ENCODE measurements at regions not wholly inside any gene's neighbourhood (a gene's known extent, or its start where the extent isn't known, plus 50 kb on each side); places are given as distances from the start of the nearest gene placed in this dataset.

DNA sequence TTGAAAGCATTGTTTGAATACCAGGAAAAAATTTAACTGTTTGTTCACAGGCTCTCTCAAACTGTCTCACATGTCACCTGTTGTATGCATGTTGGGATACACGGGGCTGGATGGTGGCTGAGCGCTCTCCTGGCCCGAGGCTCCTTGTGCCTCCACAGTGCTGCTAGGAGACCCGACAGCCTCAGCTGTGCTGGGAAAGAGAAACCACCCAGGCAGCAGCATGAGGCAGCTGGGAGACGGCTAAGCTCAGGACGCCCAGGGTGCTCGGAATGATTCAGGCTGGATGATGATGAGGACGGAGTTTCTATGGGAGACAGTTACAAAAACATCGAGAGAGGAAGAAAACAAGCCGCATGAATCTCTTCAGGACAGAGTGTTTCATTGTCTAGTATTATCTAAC is 278.0 kb upstream of the CDH4 start:
- CTCF ChIA-PET: no interaction called here
- no peak for DNase-seq
- H3K27ac ChIP-seq (ENCODE audit: insufficient read depth in 1 of 2, low read depth in 1 of 2, low read length in 2 of 2, poor library complexity in 1 of 2, severe bottlenecking in 2 of 2): no peak overlapping the region
- H3K36me3 ChIP-seq (ENCODE audit: control insufficient read depth in 4 of 4, insufficient read depth in 4 of 4, low read length in 3 of 4): no peaks in the 10 kb centered on the region
- 82% methylated on average over 8 of the region's 10 CpGs for WGBS (ENCODE audit: insufficient coverage)
- no peak overlapping the region for H3K4me3 ChIP-seq (ENCODE audit: control insufficient read depth in 1 of 7, extremely low read depth in 1 of 7, insufficient read depth in 4 of 7, low read depth in 2 of 7, low read length in 6 of 7)
- peaks cover 0 to 2% (median 0%) of the 10 kb centered on the region in 5 experiments for H3K9me3 ChIP-seq (ENCODE audit: control extremely low read depth in 1 of 5, control insufficient read depth in 4 of 5, insufficient read depth in 2 of 5, low read depth in 1 of 5, low read length in 4 of 5)
- H3K27me3 ChIP-seq (replicated peaks in 2 of 5; ENCODE audit: control insufficient read depth in 4 of 5, insufficient read depth in 5 of 5, low read length in 4 of 5): peaks cover 0 to 10% (median 0%) of the 10 kb centered on the region in 5 experiments
- no peaks in the 10 kb centered on the region for H3K4me1 ChIP-seq (ENCODE audit: control extremely low read depth in 1 of 4, control insufficient read depth in 4 of 4, insufficient read depth in 4 of 4, low read length in 3 of 4)
- POLR2A ChIA-PET: no interaction called here

- H3K27me3 ChIP-seq (replicated peaks in 2 of 5; ENCODE audit: control insufficient read depth in 4 of 5, insufficient read depth in 5 of 5, low read length in 4 of 5): peaks cover 0 to 9% (median 0%) of the 10 kb centered on the region in 5 experiments
- no peak overlapping the region for H3K27ac ChIP-seq (ENCODE audit: insufficient read depth in 1 of 2, low read depth in 1 of 2, low read length in 2 of 2, poor library complexity in 1 of 2, severe bottlenecking in 2 of 2)
- ChIA-PET POLR2A (no interaction called here), CTCF (no interaction called here)
- DNase-seq: no peak
- H3K36me3 ChIP-seq (ENCODE audit: control insufficient read depth in 4 of 4, insufficient read depth in 4 of 4, low read length in 3 of 4): no peaks in the 10 kb centered on the region
- H3K4me3 ChIP-seq (ENCODE audit: control insufficient read depth in 1 of 7, extremely low read depth in 1 of 7, insufficient read depth in 4 of 7, low read depth in 2 of 7, low read length in 6 of 7): no peak overlapping the region
- peaks cover 0 to 4% (median 2%) of the 10 kb centered on the region in 5 experiments for H3K9me3 ChIP-seq (ENCODE audit: control extremely low read depth in 1 of 5, control insufficient read depth in 4 of 5, insufficient read depth in 2 of 5, low read depth in 1 of 5, low read length in 4 of 5)
- WGBS (ENCODE audit: insufficient coverage): 93% methylated on average over 7 of the region's 9 CpGs
- no peaks in the 10 kb centered on the region for H3K4me1 ChIP-seq (ENCODE audit: control extremely low read depth in 1 of 4, control insufficient read depth in 4 of 4, insufficient read depth in 4 of 4, low read length in 3 of 4)
Measured at GRCh38 chr20:60974441-60974945, 277.6 kb upstream of the CDH4 start.

DNA sequence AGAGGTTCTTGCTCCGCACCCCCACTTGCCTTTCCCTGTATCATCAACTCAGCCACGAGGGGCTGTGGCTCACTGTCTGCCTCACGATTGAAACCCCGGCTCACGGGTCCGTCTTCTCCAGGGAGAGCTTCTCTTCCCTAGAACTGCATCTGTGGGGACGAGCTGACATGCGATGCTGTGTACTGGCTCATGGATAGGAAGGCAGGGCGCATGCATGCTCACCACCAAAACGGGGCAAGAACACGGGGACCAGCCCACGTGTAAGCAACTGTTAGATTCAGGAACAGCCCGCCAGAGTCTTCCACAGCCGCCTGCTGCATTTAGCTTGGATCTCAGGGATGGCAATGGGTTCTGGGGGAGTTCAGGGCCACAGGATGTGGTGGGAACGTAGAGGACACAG is 275.9 kb upstream of the CDH4 start:
- no peak overlapping the region for H3K4me3 ChIP-seq (ENCODE audit: control insufficient read depth in 1 of 7, extremely low read depth in 1 of 7, insufficient read depth in 4 of 7, low read depth in 2 of 7, low read length in 6 of 7)
- 89% methylated on average over 15 of the region's 15 CpGs for WGBS (ENCODE audit: insufficient coverage)
- ChIA-PET CTCF (no interaction called here), POLR2A (no interaction called here)
- H3K36me3 ChIP-seq (ENCODE audit: control insufficient read depth in 4 of 4, insufficient read depth in 4 of 4, low read length in 3 of 4): no peaks in the 10 kb centered on the region
- no peak for DNase-seq
- no peak overlapping the region for H3K27ac ChIP-seq (ENCODE audit: insufficient read depth in 1 of 2, low read depth in 1 of 2, low read length in 2 of 2, poor library complexity in 1 of 2, severe bottlenecking in 2 of 2)
- H3K4me1 ChIP-seq (ENCODE audit: control extremely low read depth in 1 of 4, control insufficient read depth in 4 of 4, insufficient read depth in 4 of 4, low read length in 3 of 4): no peaks in the 10 kb centered on the region
- peaks cover 0 to 6% (median 0%) of the 10 kb centered on the region in 5 experiments for H3K27me3 ChIP-seq (replicated peaks in 2 of 5; ENCODE audit: control insufficient read depth in 4 of 5, insufficient read depth in 5 of 5, low read length in 4 of 5)
- peaks cover 0 to 8% (median 2%) of the 10 kb centered on the region in 5 experiments for H3K9me3 ChIP-seq (ENCODE audit: control extremely low read depth in 1 of 5, control insufficient read depth in 4 of 5, insufficient read depth in 2 of 5, low read depth in 1 of 5, low read length in 4 of 5)

DNA sequence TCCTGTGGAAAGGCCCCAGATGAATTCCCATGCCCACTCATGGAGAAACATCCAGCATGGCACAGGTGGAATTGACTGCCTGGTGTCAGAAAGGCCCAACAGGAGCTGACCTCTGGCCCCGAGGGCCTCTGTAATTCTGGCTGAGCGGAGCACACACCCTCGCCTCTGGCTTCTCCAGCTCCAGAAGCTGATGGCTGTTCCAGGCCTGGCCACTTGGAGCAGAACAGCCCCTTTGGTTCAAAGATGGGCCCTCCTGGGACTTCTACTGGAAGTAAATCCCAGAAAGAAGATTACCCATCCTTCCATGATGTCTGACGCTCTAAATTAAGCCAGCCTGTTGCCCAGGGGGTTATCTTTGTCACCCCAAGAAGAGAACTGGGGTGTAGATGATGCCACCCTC is 275.1 kb upstream of the CDH4 start:
- POLR2A ChIA-PET: no interaction called here
- H3K9me3 ChIP-seq (ENCODE audit: control extremely low read depth in 1 of 5, control insufficient read depth in 4 of 5, insufficient read depth in 2 of 5, low read depth in 1 of 5, low read length in 4 of 5): peaks cover 0 to 8% (median 2%) of the 10 kb centered on the region in 5 experiments
- CTCF ChIA-PET: no interaction called here
- H3K36me3 ChIP-seq (ENCODE audit: control insufficient read depth in 4 of 4, insufficient read depth in 4 of 4, low read length in 3 of 4): no peaks in the 10 kb centered on the region
- H3K27me3 ChIP-seq (replicated peaks in 2 of 5; ENCODE audit: control insufficient read depth in 4 of 5, insufficient read depth in 5 of 5, low read length in 4 of 5): peaks cover 0 to 6% (median 0%) of the 10 kb centered on the region in 5 experiments
- no peaks in the 10 kb centered on the region for H3K4me1 ChIP-seq (ENCODE audit: control extremely low read depth in 1 of 4, control insufficient read depth in 4 of 4, insufficient read depth in 4 of 4, low read length in 3 of 4)
- no peak overlapping the region for H3K4me3 ChIP-seq (ENCODE audit: control insufficient read depth in 1 of 7, extremely low read depth in 1 of 7, insufficient read depth in 4 of 7, low read depth in 2 of 7, low read length in 6 of 7)
- DNase-seq: no peak
- WGBS (ENCODE audit: insufficient coverage): 85% methylated on average over 3 of the region's 4 CpGs
- H3K27ac ChIP-seq (ENCODE audit: insufficient read depth in 1 of 2, low read depth in 1 of 2, low read length in 2 of 2, poor library complexity in 1 of 2, severe bottlenecking in 2 of 2): no peak overlapping the region

GRCh38 chr20:60977901-60978300 is 274.2 kb upstream of the CDH4 start:
- POLR2A ChIA-PET: no interaction called here
- H3K4me1 ChIP-seq (ENCODE audit: control extremely low read depth in 1 of 4, control insufficient read depth in 4 of 4, insufficient read depth in 4 of 4, low read length in 3 of 4): no peaks in the 10 kb centered on the region
- no peaks in the 10 kb centered on the region for H3K36me3 ChIP-seq (ENCODE audit: control insufficient read depth in 4 of 4, insufficient read depth in 4 of 4, low read length in 3 of 4)
- H3K4me3 ChIP-seq (ENCODE audit: control insufficient read depth in 1 of 7, extremely low read depth in 1 of 7, insufficient read depth in 4 of 7, low read depth in 2 of 7, low read length in 6 of 7): no peak overlapping the region
- no peak for DNase-seq
- H3K27ac ChIP-seq (ENCODE audit: insufficient read depth in 1 of 2, low read depth in 1 of 2, low read length in 2 of 2, poor library complexity in 1 of 2, severe bottlenecking in 2 of 2): no peak overlapping the region
- 94% methylated on average over 7 of the region's 7 CpGs for WGBS (ENCODE audit: insufficient coverage)
- peaks cover 0 to 3% (median 0%) of the 10 kb centered on the region in 5 experiments for H3K27me3 ChIP-seq (replicated peaks in 2 of 5; ENCODE audit: control insufficient read depth in 4 of 5, insufficient read depth in 5 of 5, low read length in 4 of 5)
- H3K9me3 ChIP-seq (ENCODE audit: control extremely low read depth in 1 of 5, control insufficient read depth in 4 of 5, insufficient read depth in 2 of 5, low read depth in 1 of 5, low read length in 4 of 5): peaks cover 0 to 8% (median 2%) of the 10 kb centered on the region in 5 experiments
- CTCF ChIA-PET: no interaction called here

GRCh38 chr20:60984666-60985065 is 267.4 kb upstream of the CDH4 start:
- H3K4me1 ChIP-seq (ENCODE audit: control extremely low read depth in 1 of 4, control insufficient read depth in 4 of 4, insufficient read depth in 4 of 4, low read length in 3 of 4): no peaks in the 10 kb centered on the region
- no peaks in the 10 kb centered on the region for H3K36me3 ChIP-seq (ENCODE audit: control insufficient read depth in 4 of 4, insufficient read depth in 4 of 4, low read length in 3 of 4)
- WGBS (ENCODE audit: insufficient coverage): 87% methylated on average over 7 of the region's 7 CpGs
- ChIA-PET CTCF (no interaction called here), POLR2A (no interaction called here)
- no peak overlapping the region for H3K27ac ChIP-seq (ENCODE audit: insufficient read depth in 1 of 2, low read depth in 1 of 2, low read length in 2 of 2, poor library complexity in 1 of 2, severe bottlenecking in 2 of 2)
- no peaks in the 10 kb centered on the region for H3K27me3 ChIP-seq (replicated peaks in 2 of 5; ENCODE audit: control insufficient read depth in 4 of 5, insufficient read depth in 5 of 5, low read length in 4 of 5)
- no peak for DNase-seq
- H3K4me3 ChIP-seq (ENCODE audit: control insufficient read depth in 1 of 7, extremely low read depth in 1 of 7, insufficient read depth in 4 of 7, low read depth in 2 of 7, low read length in 6 of 7): no peak overlapping the region
- H3K9me3 ChIP-seq (ENCODE audit: control extremely low read depth in 1 of 5, control insufficient read depth in 4 of 5, insufficient read depth in 2 of 5, low read depth in 1 of 5, low read length in 4 of 5): peaks cover 0 to 4% (median 0%) of the 10 kb centered on the region in 5 experiments

- CTCF ChIA-PET: no interaction called here
Measured at GRCh38 chr20:60986506-60987156, 265.4 kb upstream of the CDH4 start.

More at GRCh38 chr20:60986506-60987156, 265.4 kb upstream of the CDH4 start:
- 96% methylated on average over 12 of the region's 12 CpGs for WGBS (ENCODE audit: insufficient coverage)
- POLR2A ChIA-PET: no interaction called here
- Histone ChIP-seq H3K27me3 (replicated peaks in 2 of 5; ENCODE audit: control insufficient read depth in 4 of 5, insufficient read depth in 5 of 5, low read length in 4 of 5) (no peaks in the 10 kb centered on the region), H3K27ac (ENCODE audit: insufficient read depth in 1 of 2, low read depth in 1 of 2, low read length in 2 of 2, poor library complexity in 1 of 2, severe bottlenecking in 2 of 2) (no peak overlapping the region), H3K36me3 (ENCODE audit: control insufficient read depth in 4 of 4, insufficient read depth in 4 of 4, low read length in 3 of 4) (no peaks in the 10 kb centered on the region), H3K4me1 (ENCODE audit: control extremely low read depth in 1 of 4, control insufficient read depth in 4 of 4, insufficient read depth in 4 of 4, low read length in 3 of 4) (no peaks in the 10 kb centered on the region), H3K9me3 (ENCODE audit: control extremely low read depth in 1 of 5, control insufficient read depth in 4 of 5, insufficient read depth in 2 of 5, low read depth in 1 of 5, low read length in 4 of 5) (peaks cover 0 to 3% (median 0%) of the 10 kb centered on the region in 5 experiments), H3K4me3 (ENCODE audit: control insufficient read depth in 1 of 7, extremely low read depth in 1 of 7, insufficient read depth in 4 of 7, low read depth in 2 of 7, low read length in 6 of 7) (no peak overlapping the region)
- no peak for DNase-seq

Data from common myeloid progenitor, CD34-positive (primary cell).